ENCODE measurements at regions not wholly inside any gene's neighbourhood (a gene's known extent, or its start where the extent isn't known, plus 50 kb on each side); places are given as distances from the start of the nearest gene placed in this dataset.

DNA sequence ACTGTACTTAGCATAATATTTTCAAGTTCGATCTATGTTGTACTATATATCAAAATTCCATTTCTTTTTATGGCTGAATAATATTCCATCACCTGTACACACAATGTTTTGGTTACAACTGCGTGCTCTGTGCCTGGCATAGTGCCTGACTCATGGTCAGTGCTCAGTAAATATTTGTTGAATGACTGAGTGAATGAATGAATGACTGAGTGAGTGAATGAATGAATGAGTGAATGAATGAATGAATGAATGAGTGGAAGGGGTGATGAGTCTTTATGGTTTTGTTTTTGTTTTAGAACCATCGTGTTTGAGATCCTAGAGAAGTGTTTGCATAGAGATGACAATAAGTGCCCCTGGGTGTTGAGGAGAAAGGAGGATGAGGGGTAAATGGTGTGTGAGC is 155.3 kb downstream of the MRM1 start:
- DNase-seq (ENCODE audit: low spot score), result no peak

GRCh38 chr17:36760425-36760824 is 159.0 kb downstream of the MRM1 start:
- no peak for DNase-seq (ENCODE audit: low spot score)

GRCh38 chr17:36761203-36761950 is 160.0 kb downstream of the MRM1 start:
- no peak for DNase-seq (ENCODE audit: low spot score)

DNA sequence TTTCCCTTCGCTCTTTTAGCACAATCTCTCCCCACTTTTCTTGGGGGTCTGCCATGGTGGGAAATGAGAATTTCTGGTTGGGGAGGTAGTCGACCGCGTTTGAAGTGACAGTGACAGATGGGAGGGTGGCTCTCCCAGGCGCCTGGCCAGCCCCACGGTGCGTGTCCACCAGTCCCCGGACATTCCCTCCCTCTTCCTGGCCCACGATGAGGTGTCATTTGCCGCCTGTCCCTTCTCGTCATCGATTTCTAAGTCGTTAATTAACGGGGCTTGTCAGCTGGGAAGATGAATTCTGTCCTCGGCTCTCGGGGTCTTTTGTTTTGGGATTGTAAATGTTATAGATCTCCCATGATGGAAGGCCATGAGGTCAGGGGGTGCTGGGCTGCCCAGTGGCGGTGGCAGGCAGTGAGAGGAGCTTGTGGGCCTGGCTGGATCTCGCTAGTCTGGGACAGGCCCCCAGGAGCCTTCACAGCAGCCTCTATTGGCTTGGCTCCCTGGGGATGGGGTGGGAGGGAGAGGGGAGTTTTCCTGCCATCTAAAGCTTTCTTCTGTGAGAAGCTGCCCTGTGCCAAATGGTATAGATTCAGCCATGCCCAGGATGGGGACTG is 164.2 kb downstream of the MRM1 start:
- DNase-seq (ENCODE audit: low spot score), result no peak

- no peak for DNase-seq (ENCODE audit: low spot score)
Observed at GRCh38 chr17:36768394-36768793, 167.0 kb downstream of the MRM1 start.

- DNase-seq (ENCODE audit: low spot score), result no peak
Observed at GRCh38 chr17:36773039-36773438, 164.2 kb upstream of the LHX1 start.

- DNase-seq (ENCODE audit: low spot score), result no peak
Observed at GRCh38 chr17:36777118-36777517, 160.2 kb upstream of the LHX1 start.

- DNase-seq (ENCODE audit: low spot score), result no peak
Observed at GRCh38 chr17:36778448-36778847, 158.8 kb upstream of the LHX1 start.

DNA sequence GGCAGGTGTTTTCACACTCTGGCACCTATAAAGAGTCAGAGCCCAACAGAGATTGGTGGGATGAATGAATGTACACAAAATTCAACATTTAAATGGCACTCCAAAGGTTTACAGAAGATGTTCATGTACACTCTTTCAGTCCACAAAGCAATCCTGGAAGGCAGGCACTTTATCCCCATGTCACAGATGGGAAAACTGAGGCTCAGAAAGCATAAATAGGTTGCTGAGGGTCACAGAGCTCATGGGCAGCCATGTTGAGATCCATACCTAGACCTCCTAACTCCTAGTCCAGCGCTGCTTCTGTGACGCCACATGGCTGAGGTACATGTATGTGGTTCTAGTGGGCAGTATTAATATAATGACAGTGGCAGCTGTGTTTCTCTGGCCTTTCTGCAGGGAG is 157.7 kb upstream of the LHX1 start:
- DNase-seq (ENCODE audit: low spot score), result no peak

DNA sequence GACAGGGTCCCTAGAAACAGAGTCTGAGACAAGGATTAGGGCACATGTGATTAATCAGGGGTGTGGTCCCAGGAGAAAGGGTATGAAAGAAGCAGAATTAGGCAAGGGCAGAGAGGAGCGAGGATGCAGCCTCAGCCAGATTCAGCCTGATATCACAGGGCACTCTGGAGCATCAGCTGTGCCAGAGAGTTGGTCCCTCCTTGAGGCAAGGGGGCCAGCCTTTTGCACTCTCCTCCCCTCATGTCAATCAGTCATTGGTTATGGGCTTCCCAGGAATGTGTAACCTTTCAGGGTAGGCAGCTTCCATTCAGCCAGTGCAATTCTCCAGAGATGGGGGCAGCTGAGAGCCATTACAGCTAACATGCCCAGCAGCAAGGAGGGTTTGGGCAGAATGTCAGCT is 152.6 kb upstream of the LHX1 start:
- no peak for DNase-seq (ENCODE audit: low spot score)

GRCh38 chr17:36786867-36787266 is 150.4 kb upstream of the LHX1 start:
- DNase-seq (ENCODE audit: low spot score), result no peak

DNA sequence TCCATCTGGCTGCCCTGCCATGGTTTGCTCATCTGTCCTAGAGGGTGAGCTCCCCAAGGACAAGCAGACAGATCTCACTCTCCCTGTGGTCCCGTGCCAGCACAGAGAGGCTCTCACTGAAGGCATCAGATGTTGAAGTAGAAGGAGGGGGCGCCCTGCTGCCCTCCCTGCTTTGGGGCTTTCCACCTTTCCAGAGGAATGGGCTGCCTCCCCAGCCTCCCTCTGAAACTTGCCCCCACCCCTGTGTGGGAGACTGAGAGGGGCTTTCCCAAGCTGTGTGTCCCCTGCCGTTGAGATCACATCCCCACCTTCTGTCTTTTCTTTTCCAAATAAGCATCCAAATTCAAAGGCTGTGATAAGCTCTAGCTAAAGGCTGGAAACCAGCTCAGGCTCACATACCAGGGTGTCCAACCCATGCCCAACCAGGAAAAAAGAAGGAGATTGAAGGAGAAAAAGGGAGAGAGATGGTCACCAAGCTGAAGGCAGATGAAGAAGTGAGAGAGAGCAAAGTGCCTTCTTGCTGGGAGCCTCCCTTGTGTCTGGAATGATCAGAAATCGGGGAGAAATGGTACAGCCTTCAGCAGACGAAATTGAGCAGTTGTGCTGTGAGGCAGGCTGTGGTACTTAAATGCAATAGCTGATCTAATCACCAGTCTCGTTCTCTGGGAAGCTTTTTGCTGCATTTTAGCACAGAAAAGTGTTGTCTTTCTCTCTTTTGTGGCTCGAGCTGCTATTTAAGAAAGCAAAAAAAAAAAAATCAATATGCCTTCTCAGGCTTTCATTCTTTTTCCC is 145.9 kb upstream of the LHX1 start:
- DNase-seq (ENCODE audit: low spot score), result no peak

DNA sequence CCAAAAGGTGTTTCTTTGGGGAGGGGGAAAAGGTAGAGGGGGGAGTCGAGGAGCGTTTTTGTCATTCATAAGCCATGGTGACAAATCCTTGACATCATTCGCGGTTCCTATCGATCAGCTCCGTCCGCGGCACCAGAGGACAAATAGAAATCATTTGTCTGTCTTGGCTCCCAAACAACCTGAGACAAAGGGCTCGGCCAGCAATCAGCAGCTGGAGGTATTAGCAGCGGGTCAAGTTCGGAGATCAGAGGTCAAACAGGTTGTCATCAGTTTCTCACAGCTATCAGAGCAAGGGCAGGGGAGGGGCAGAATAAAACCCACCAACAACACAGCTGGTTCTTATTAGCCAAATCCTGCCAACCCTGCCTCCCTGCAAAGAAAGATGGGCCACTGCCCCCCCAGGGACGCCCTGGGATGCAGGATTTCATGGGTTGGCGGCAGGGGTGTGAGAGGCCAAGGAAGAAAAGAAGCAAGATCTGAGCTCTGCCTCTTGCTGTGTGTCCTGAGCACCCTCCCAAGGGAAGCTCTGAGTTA is 145.3 kb upstream of the LHX1 start:
- no peak for DNase-seq (ENCODE audit: low spot score)

DNA sequence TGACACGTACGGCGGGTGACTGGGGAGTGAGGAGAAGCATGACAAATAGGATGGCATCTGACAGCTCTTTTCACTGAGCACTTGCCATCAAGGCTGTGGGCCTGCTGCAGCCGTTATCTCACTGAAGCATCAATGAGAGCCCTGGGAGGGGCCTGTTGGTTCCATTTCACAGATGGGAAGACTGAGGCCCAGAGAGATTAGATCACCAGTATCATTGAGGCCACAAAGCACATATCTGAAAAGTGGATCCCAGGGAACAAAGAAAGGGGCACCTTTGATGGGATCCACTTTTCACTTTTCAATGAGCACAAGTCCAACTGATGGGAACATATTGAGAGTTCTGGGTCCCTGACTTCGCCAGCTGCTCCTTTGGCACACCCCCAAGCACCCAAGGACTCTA is 144.4 kb upstream of the LHX1 start:
- DNase-seq (ENCODE audit: low spot score), result no peak

- no peak for DNase-seq (ENCODE audit: low spot score)
Observed at GRCh38 chr17:36793976-36794375, 143.3 kb upstream of the LHX1 start.

DNA sequence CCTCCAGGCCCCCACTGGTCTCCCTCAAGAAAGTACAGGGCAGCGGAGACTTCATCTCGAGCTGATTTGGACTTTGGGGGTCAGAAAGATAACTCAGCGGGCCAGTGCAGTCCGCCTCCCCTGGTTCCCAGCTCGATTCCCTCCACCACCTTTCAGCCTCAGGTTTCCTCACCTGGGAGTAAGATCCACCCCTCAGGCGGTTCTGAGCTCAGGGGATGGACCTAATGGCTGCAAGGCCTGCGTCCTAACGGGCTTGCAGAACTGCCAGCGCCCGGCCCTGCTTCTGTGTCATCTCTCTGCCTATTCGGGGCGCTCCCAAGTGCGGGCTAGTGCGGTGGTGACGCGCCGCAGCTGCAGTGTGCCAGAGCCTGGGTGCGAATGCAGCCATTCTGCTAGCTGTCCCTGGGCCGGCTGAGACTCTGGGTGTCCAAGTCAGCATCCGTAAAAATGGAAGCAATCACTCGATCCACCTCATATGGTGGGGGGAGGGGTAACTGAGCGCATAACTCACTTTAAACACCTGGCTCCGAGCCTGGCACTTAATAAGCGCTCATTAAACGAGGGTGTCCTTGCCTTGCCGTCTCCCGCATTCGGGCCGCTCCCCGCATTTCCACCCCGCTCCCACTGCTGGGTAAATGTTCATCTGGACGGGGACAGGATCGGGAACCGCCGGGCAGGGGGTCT is 129.6 kb upstream of the LHX1 start:
- DNase-seq (ENCODE audit: low spot score), result no peak

- no peak for DNase-seq (ENCODE audit: low spot score)
Observed at GRCh38 chr17:36808180-36808661, 129.1 kb upstream of the LHX1 start.

DNA sequence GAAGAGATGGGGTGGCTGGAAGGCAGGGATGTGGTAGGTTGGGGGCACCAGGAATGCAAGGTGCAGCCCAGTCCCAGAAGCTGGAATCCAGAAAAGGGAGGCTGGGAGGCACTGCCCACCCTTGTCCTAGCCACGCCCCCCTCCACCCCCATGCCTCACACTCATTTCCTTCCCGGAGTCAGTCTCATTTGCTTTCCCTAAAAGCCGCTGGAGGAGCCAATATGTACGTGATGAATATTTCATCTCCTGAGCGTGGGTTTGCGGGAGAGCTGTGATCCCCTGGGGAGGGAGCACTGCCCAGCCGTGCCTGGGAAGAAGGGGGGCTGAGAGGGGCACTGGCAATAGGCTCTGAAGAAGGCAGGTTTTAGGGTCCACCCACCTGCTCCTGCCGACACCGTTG is 124.5 kb upstream of the LHX1 start:
- no peak for DNase-seq (ENCODE audit: low spot score)

DNA sequence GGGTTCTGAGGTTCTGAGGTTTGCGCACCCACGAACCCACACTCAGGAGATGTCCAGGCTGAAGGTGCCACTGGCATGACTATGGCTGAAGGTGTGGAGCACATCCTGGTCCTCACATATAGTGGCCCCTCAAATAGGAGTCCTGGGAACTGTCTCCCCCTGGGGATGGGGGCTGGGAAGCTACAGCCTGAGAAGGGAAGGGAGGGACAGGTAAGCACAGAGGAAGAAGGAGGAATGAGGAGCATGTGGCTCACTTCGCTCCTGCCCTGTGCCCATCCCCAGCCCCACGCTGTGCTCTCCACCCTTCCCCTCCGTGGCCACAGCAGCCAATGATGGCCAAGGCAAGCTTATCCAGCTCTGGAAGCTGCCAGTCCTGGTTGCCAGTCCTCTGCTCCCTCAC is 123.9 kb upstream of the LHX1 start:
- no peak for DNase-seq (ENCODE audit: low spot score)

DNA sequence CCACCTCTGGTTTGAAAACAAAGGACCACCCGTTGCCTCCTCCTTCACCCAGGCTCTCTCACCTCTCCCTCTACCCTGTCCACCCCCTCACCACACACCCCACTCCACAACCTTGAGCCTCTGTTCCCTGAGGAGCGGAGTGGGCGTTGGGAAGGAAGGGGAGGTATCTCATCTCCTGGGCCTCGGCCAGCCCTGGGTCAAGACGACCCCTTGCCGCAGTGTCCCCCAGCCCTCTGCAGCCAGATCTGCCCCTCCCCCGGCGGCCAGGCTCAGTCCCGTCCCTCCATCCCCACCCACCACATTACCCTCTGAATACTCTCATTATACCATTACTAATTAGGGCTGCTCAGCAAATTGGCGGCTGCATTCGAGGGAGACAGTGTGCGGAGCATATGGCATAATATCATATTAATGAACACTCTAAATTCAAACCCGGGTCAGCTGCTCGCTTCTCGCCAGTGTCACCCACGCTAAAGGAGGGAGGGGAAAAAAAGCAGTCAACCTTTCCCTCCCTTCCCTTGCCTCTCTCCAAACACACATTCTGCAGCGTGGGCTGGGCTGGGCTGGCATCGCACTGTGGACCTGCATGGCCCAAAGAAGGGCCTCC is 123.2 kb upstream of the LHX1 start:
- DNase-seq (ENCODE audit: low spot score), result no peak

DNA sequence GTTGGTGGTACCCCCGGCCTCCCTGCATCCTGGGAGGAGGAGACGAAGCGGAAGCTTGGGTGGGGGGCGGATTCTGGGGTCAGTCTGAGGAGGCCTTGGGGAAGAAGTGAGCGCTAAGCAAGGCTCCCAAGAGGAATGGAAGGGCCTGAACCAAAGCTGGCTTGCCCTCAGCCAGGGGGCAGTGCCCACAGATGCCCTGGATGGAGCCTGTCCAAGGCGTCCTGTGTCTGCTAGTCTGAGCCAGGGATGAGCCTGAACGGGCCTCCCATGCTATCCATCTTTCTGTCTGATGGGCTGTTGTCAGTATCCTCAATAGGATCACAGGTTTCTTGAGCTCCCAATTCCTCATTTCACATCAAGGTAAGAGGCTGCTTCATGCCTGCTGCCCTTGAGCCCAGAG is 122.3 kb upstream of the LHX1 start:
- DNase-seq (ENCODE audit: low spot score), result no peak

Measured in pons (tissue), 1 donor.